Prostate gland (tissue), 2 donors: ENCODE measurements at regions not wholly inside any gene's neighbourhood (a gene's known extent, or its start where the extent isn't known, plus 50 kb on each side); places are given as distances from the start of the nearest gene placed in this dataset.

Experiments used
- DNase-seq: peaks from one replicate; pipeline ENCODE4 v3.0.0-alpha.2; 2019; ENCODE audit warnings: low spot score
- H3K27ac ChIP-seq, 2 donors: fragments of 200-600 bp; sonication (generic); 2 replicates each; pipeline ENCODE4 v1.5.1; 2017 to 2019
- H3K27me3 ChIP-seq: fragments of 200-600 bp; sonication (generic); replicated peaks from 2 replicates; pipeline ENCODE4 v1.5.1; 2019; ENCODE audit not compliant: insufficient read depth
- H3K36me3 ChIP-seq, 2 donors: fragments of 200-600 bp; sonication (generic); 1 replicate in 1 of 2; 2 replicates in 1 of 2; pipeline versions ENCODE4 v1.5.1 to v1.8.1; 2017 to 2019
- H3K4me1 ChIP-seq: fragments of 200-600 bp; sonication (generic); replicated peaks from 2 replicates; pipeline ENCODE4 v1.5.1; 2019
- H3K4me3 ChIP-seq, 2 donors: fragments of 200-600 bp; sonication (generic); 2 replicates each; pipeline ENCODE4 v1.5.1; 2017 to 2019
- H3K9me3 ChIP-seq: fragments of 200-600 bp; sonication (generic); 2 replicates; pipeline ENCODE4 v1.5.1; 2017
- CTCF ChIP-seq, 4 experiments: fragments of 200-600 bp in 2 of 4; fragments of 450-650 bp in 2 of 4; sonication (generic) in 2 of 4; IDR thresholded peaks; 1 replicate in 3 of 4; 2 replicates in 1 of 4; pipeline ENCODE4 v1.5.1; 2016 to 2019; ENCODE audit warnings: antibody characterized with exemption in 4 of 4, mild to moderate bottlenecking in 2 of 4, moderate library complexity in 2 of 4
- POLR2A ChIP-seq: fragments of 450-650 bp; IDR thresholded peaks from one replicate; pipeline ENCODE4 v1.6.1; 2016; ENCODE audit warnings: antibody characterized with exemption, mild to moderate bottlenecking
- POLR2AphosphoS5 ChIP-seq: sonication (generic); formaldehyde crosslinking; IDR thresholded peaks from one replicate; pipeline ENCODE4 v1.6.1; 2017; ENCODE audit warnings: antibody characterized with exemption
- WGBS: methylation state at CpG from one replicate; pipeline ENCODE4 v1.1.5; 2018; 5-methylcytosine and 5-hydroxymethylcytosine counted together
- intact Hi-C: fragments of 100-400 bp; cut with DNase I; formaldehyde crosslinking; loops from one replicate; pipeline ENCODE4 v1.14.2; 2022

- H3K27ac ChIP-seq, result no peak overlapping the region
- H3K36me3 ChIP-seq, result no peaks in the 10 kb centered on the region
- TF ChIP-seq POLR2A, result no peak
- TF ChIP-seq POLR2AphosphoS5, result no peak
- TF ChIP-seq CTCF (IDR thresholded peaks at IDR 0.05), result no peak
- no peaks in the 10 kb centered on the region for H3K4me1 ChIP-seq
- no peaks in the 10 kb centered on the region for H3K9me3 ChIP-seq
- no peaks in the 10 kb centered on the region for H3K27me3 ChIP-seq
- 31% methylated on average over 1 of the region's 1 CpG for WGBS
- intact Hi-C loops, result no loop called here
- DNase-seq, result no peak
- H3K4me3 ChIP-seq, result no peak overlapping the region
Measured at GRCh38 chr2:52537588-52537987, 1230.0 kb upstream of the CHAC2 start.

GRCh38 chr2:52536929-52537460 lies 1230.6 kb upstream of the CHAC2 start:
- no peak for DNase-seq
- Histone ChIP-seq H3K27ac (no peak overlapping the region), H3K36me3 (no peaks in the 10 kb centered on the region), H3K9me3 (no peaks in the 10 kb centered on the region), H3K4me3 (no peak overlapping the region), H3K4me1 (no peaks in the 10 kb centered on the region), H3K27me3 (no peaks in the 10 kb centered on the region)
- WGBS, result 71% methylated on average over 3 of the region's 3 CpGs
- intact Hi-C loops, result no loop called here
- no peak for TF ChIP-seq POLR2A
- no peak for TF ChIP-seq POLR2AphosphoS5
- TF ChIP-seq CTCF (IDR thresholded peaks at IDR 0.05), result no peak

- no peak for TF ChIP-seq POLR2AphosphoS5
- no peak for TF ChIP-seq POLR2A
- DNase-seq, result no peak
- Histone ChIP-seq H3K36me3 (no peaks in the 10 kb centered on the region), H3K9me3 (no peaks in the 10 kb centered on the region), H3K4me3 (no peak overlapping the region), H3K27me3 (no peaks in the 10 kb centered on the region), H3K4me1 (no peaks in the 10 kb centered on the region), H3K27ac (no peak overlapping the region)
- 63% methylated on average over 1 of the region's 1 CpG for WGBS
- intact Hi-C loops, result no loop called here
Measured at GRCh38 chr2:52532956-52533355, 1234.6 kb upstream of the CHAC2 start.

GRCh38 chr2:52526735-52527134 lies 1240.9 kb upstream of the CHAC2 start:
- Histone ChIP-seq H3K36me3 (no peaks in the 10 kb centered on the region), H3K4me3 (no peak overlapping the region), H3K9me3 (no peaks in the 10 kb centered on the region), H3K27me3 (no peaks in the 10 kb centered on the region), H3K4me1 (no peaks in the 10 kb centered on the region), H3K27ac (no peak overlapping the region)
- intact Hi-C loops, result no loop called here
- no peak for DNase-seq
- TF ChIP-seq CTCF (IDR thresholded peaks at IDR 0.05) (no peak), POLR2A (no peak), POLR2AphosphoS5 (no peak)
- WGBS, result 53% methylated on average over 1 of the region's 1 CpG

GRCh38 chr2:52520644-52521043 lies 1247.0 kb upstream of the CHAC2 start:
- intact Hi-C loops, result no loop called here

More at GRCh38 chr2:52520644-52521043, 1247.0 kb upstream of the CHAC2 start:
- 58% methylated on average over 1 of the region's 1 CpG for WGBS
- no peaks in the 10 kb centered on the region for H3K36me3 ChIP-seq
- no peak for DNase-seq
- no peaks in the 10 kb centered on the region for H3K4me1 ChIP-seq
- H3K4me3 ChIP-seq, result no peak overlapping the region
- no peak for TF ChIP-seq POLR2A
- TF ChIP-seq POLR2AphosphoS5, result no peak
- TF ChIP-seq CTCF (IDR thresholded peaks at IDR 0.05), result no peak
- H3K9me3 ChIP-seq, result no peaks in the 10 kb centered on the region
- no peaks in the 10 kb centered on the region for H3K27me3 ChIP-seq
- H3K27ac ChIP-seq, result no peak overlapping the region
